ENCODE measurements at regions not wholly inside any gene's neighbourhood (a gene's known extent, or its start where the extent isn't known, plus 50 kb on each side); places are given as distances from the start of the nearest gene placed in this dataset.
"Not testable (repeated sequence)": the region's sequence is repeated elsewhere in the genome, so short reads cannot be mapped to it uniquely, and the experiment has no call there.

DNA sequence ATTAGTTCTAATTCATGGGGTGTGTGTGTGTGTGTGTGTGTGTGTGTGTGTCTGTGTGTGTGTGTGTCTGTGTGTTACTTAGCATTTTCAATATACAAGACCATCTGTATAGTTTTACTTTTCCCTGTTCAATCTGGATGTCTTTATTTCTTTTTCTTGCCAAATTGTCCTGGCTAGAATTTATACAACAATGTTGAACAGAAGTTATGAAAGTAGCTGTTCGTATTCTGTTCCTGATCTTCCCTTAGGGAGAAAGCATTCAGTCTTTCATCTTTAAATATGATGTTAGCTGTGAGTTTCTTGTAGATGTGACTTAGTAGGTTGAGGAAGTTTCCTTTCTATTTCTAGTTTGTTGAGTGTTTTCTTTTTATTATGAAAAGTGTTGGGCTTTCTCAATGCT is 101.0 kb upstream of the ADRA1D start:
- no peak for DNase-seq (ENCODE audit: low read depth)

GRCh38 chr20:4344670-4345069 is 95.6 kb upstream of the ADRA1D start:
- DNase-seq (ENCODE audit: low read depth): no peak

GRCh38 chr20:4342609-4343008 is 93.5 kb upstream of the ADRA1D start:
- DNase-seq (ENCODE audit: low read depth): no peak

GRCh38 chr20:4341804-4342485 is 92.9 kb upstream of the ADRA1D start:
- DNase-seq (ENCODE audit: low read depth): no peak

GRCh38 chr20:4335722-4336121 is 86.6 kb upstream of the ADRA1D start:
- DNase-seq (ENCODE audit: low read depth): no peak

DNA sequence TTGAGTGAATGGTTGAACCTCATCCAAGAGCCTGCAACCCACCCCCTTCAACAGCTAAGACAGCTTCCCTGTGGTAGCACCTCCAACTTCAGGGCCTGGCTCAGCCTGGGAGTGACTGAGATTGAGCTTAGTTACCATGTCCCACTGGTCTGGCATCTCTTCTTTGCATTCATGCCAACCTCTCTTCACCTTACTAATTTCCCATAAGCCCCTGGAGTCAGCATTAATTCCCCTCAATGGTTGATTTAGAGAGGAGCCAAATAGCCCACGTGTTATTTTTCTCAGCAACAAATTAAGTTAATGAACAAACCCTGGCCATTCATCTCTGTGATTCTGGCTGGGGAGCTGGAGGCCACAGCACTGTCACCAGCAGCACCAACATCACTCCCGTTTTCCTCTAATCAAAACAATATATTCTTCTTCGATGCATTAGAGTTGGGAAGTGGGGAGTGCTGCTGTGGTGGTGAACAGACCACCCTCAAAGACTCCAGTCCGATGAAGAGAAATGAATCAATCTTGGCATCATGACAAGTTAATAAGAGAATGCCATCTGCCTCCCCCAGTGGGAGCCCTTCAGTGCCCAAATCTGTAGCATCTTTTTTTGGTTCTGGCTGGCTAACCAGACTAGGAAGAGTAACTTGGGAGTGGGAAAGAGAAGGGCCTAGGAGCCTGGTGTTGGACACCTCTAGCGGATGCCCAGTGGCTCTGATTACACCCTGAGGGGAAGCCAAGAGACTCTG is 83.2 kb upstream of the ADRA1D start:
- no peak for DNase-seq (ENCODE audit: low read depth)

DNA sequence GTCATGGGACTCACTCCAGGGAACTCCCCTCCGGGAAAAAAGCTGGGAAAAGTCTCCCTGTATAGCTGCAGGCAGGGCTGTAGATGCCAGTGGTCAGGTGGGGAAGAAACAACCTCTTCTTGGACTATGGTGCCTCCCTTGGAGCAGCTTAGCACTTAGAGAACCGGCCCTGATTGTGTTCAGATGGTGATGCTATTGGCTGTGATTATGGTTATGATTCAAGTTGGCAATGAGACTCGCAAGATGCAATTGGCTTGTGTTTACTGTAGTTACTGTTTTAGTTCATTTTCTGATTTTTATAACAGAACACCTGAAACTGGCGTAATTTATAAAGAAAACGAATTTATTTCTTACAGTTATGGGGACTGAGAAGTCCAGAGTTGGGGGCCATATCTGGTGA is 80.9 kb upstream of the ADRA1D start:
- no peak for DNase-seq (ENCODE audit: low read depth)

DNA sequence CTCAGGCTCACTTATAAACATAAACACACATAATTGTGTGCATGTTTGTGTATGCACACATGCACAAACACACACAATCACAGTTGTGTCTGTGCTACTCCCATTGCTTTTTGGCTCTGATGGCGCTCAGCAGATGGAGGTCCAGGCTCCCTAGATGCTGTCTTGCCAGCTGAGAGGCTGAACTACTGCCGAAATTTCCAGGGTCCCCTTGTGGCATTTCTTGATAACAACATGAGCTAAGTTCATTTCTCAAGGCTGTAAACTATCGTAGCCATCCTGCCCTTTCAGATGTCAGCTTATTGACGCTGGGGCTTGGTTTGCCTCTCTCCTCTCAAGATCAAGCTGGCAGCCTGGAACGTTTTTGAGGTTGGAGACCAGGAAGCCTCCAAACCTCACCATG is 80.1 kb upstream of the ADRA1D start:
- DNase-seq (ENCODE audit: low read depth): no peak

DNA sequence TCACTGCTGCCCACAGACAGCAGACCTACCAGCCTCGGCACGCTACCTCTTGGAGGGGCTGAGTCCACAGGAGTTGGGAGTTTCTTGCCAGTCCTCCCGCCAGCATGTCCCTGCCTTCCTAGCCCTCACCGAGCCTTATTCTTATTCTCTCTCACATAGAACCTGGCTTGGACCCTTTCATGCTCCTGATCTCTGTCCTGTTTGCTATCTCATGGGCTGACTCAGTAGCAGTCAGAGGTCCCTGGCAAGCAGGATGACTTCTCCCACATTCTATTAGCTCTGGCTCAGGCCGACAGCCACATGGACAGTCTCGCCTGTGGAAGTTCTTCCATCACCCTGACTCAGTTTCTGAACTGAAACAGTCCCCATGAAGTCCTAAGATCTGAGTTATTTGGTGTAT is 79.5 kb upstream of the ADRA1D start:
- DNase-seq (ENCODE audit: low read depth): no peak

DNA sequence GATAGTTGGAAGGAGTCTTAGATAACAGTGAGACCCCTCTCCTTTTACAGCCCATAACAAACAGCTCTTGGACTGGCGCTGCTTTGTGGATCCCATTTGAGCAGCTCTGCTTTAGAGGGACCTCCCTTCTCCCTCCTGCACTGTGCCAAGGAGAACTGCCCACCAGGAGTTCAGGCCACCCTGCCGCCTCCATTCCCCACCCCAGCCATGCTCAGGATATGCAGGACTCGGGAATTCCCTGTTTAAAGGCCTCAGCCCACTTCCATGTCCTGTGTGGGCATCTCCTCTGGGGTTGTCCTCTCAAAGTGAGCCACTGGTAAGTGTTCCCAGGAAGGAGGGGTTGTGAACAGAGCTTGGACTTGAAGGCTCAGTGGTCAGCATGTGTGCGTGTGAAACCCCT is 78.9 kb upstream of the ADRA1D start:
- no peak for DNase-seq (ENCODE audit: low read depth)

GRCh38 chr20:4326195-4327065 is 77.3 kb upstream of the ADRA1D start:
- no peak for DNase-seq (ENCODE audit: low read depth)

GRCh38 chr20:4325548-4326187 is 76.6 kb upstream of the ADRA1D start:
- DNase-seq (ENCODE audit: low read depth): no peak

DNA sequence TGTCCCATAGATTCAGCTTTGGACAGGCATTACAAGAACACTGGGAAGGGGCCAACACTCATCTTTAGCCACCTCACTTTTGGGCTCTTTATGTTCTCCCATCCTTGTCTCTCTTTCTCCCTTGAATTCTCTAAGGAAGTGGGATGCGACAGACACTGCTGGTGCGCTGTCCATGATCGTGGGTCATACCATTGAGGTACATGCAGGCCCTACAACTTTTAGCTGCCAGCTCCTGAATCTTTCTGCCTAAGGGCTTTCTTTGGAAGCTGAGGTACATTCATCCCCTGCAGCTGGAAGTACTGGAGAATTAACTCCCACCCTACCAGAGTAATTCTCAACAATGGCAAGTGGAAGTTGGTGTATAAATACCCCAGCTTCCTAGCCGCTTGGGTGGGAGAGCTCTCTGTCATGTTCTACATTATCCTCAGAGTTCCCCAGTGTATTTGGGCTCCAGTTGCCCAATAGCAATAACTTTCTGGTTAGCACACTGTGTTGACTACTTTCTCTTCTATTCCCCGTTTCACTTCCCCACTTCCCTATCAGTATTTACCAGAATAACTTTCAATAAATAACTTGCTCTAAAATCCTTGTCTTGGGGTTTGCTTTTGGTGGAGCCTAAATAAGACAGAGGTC is 75.6 kb upstream of the ADRA1D start:
- DNase-seq (ENCODE audit: low read depth): no peak

- DNase-seq (ENCODE audit: low read depth): no peak
Observed at GRCh38 chr20:4322499-4322898, 73.4 kb upstream of the ADRA1D start.

DNA sequence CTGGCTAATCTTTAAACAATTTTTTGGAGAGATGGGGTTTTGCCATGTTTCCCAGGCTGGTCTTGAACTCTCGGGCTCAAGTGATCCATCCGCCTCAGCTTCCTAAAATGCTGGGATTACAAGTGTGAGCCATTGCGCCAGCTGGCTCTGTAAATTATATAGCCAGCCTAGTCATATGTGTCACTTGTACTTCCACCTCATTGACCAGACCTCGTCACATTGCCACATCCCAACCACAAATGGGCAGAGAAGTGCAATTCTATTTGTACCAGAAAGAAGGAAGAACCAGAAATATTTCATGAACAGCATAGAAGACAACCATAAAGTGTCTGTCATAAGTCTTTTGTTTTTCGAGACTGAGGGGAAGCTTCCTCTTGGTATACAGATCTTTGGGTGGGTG is 71.2 kb upstream of the ADRA1D start:
- no peak for DNase-seq (ENCODE audit: low read depth)

GRCh38 chr20:4318891-4319290 is 69.8 kb upstream of the ADRA1D start:
- no peak for DNase-seq (ENCODE audit: low read depth)

- not testable (repeated sequence) for DNase-seq (ENCODE audit: low read depth)
Observed at GRCh38 chr20:4310616-4311015, 61.5 kb upstream of the ADRA1D start.

DNA sequence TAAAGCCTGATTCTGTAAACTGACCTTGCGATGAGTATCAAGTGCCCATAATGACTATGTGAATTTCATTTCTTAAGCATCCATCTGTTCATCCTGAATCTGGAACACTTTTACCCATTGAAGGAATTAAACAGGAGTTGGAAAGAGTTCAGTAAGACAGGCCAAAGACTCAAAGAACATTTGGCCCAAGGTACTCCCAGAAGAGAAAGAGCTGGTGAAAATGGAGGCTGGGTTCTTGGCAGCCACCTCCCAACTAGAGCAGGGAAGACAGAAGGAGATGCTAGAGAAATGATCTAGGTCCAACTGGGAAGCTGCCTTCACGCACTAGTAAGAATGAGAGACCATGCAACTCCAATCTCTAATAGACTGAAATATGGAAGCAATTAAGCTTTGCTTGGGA is 57.1 kb upstream of the ADRA1D start:
- no peak for DNase-seq (ENCODE audit: low read depth)

DNA sequence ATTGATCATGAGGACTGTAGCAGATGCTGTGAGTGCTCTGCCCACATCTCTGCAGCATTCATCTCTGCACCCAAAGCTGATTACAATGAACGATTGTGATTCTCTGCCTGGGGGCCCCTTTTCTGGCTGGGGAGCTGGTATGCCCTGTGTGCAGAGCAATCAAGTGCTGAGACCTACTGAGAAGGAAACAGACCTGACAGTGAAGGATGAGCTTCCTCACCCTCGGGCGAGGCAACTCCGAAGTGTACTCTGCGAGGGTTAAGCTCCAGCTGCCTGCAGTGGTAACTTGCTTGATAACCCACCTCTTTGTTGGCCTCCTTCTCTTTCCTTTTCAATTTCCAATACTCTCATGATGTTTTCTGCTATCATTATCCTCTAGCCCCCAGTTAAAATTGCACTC is 56.0 kb upstream of the ADRA1D start:
- DNase-seq (ENCODE audit: low read depth): no peak

GRCh38 chr20:4304601-4305000 is 55.5 kb upstream of the ADRA1D start:
- DNase-seq (ENCODE audit: low read depth): no peak

DNA sequence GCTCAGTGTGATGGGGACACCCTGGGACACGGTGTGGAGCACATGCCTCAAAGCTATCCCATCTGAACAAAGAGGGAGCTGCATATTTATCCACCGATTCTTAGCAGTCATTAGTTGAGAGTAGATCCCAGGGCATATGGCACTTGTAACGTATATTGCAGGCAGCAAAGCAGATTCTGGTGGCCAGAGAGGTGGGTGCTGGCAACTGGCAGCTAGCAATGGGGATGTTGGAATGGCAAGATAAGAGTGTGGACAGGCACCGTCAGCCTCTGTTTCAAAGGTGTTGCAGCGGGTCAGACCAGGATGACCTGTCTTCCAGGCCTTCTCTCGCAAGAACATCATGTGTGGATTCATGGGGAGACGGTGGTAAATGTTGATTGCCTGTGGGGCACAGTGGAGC is 54.0 kb upstream of the ADRA1D start:
- no peak for DNase-seq (ENCODE audit: low read depth)

DNA sequence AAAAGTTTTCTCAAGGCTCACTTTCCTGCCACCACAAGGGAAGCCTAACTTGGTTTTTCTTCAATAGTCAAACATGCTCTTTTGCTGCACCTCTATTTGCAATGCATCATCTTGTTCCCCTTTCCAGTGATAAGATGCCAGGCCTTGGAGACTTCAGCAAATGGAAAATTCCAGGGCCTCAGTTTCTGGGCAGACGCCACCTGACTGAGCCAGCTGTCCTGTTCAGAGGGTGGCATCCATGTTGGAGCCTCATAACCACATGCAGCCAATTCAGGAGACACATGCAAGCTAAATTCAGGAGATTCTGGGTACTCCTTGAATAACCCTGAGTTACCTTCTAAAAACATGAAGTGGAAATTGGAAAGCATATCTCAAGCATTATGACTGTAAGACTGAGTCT is 51.8 kb upstream of the ADRA1D start:
- no peak for DNase-seq (ENCODE audit: low read depth)

All from activated T-helper 9 cell treated with anti-CD3 and anti-CD28 coated beads, Interleukin-2, amount 50 U/mL, for 16 hours (primary cell).